ENCODE measurements at regions not wholly inside any gene's neighbourhood (a gene's known extent, or its start where the extent isn't known, plus 50 kb on each side); places are given as distances from the start of the nearest gene placed in this dataset.

GRCh38 chr1:14135070-14135469 lies 435.1 kb downstream of the PRDM2 start:
- DNase-seq: peak in 1 of 3 donors; percentile 31
- H3K36me3 ChIP-seq (ENCODE audit: control insufficient read depth in 4 of 4, insufficient read depth in 4 of 4, low read length in 4 of 4): no peaks in the 10 kb centered on the region
- no peak overlapping the region for H3K27ac ChIP-seq (ENCODE audit: low read depth in 1 of 2, low read length in 1 of 2)
- H3K27me3 ChIP-seq (ENCODE audit: control insufficient read depth in 3 of 3, insufficient read depth in 3 of 3, low read length in 2 of 3): no peaks in the 10 kb centered on the region
- H3K4me1 ChIP-seq (ENCODE audit: control insufficient read depth in 5 of 5, insufficient read depth in 5 of 5, low read length in 5 of 5): peaks cover 0 to 12% (median 1%) of the 10 kb centered on the region in 5 donors
- WGBS, 2 donors: 63 to 76% methylated on average over 2 of the region's 2 CpGs
- no peak for ATAC-seq (ENCODE audit: insufficient read depth, low FRiP score)
- no peak overlapping the region for H3K4me3 ChIP-seq
- TF ChIP-seq CTCF (IDR thresholded peaks at IDR 0.05; ENCODE audit: control extremely low read depth, extremely low read depth): no peak
- H3K9ac ChIP-seq (ENCODE audit: insufficient read depth in 1 of 2, low read length in 2 of 2): no peak overlapping the region
- no peaks in the 10 kb centered on the region for H3K9me3 ChIP-seq (ENCODE audit: control insufficient read depth in 4 of 4, insufficient read depth in 3 of 4, low read length in 3 of 4)

- H3K4me3 ChIP-seq: no peak overlapping the region
- H3K4me1 ChIP-seq (ENCODE audit: control insufficient read depth in 5 of 5, insufficient read depth in 5 of 5, low read length in 5 of 5): peaks cover 0 to 12% (median 5%) of the 10 kb centered on the region in 5 donors
- no peaks in the 10 kb centered on the region for H3K9me3 ChIP-seq (ENCODE audit: control insufficient read depth in 4 of 4, insufficient read depth in 3 of 4, low read length in 3 of 4)
- no peaks in the 10 kb centered on the region for H3K36me3 ChIP-seq (ENCODE audit: control insufficient read depth in 4 of 4, insufficient read depth in 4 of 4, low read length in 4 of 4)
- WGBS, 2 donors: 43 to 70% methylated on average over 6 of the region's 6 CpGs
- TF ChIP-seq CTCF (IDR thresholded peaks at IDR 0.05; ENCODE audit: control extremely low read depth, extremely low read depth): no peak
- H3K27ac ChIP-seq (ENCODE audit: low read depth in 1 of 2, low read length in 1 of 2): no peak overlapping the region
- H3K9ac ChIP-seq (ENCODE audit: insufficient read depth in 1 of 2, low read length in 2 of 2): no peak overlapping the region
- ATAC-seq (ENCODE audit: insufficient read depth, low FRiP score) (no peak), DNase-seq (no peak)
- H3K27me3 ChIP-seq (ENCODE audit: control insufficient read depth in 3 of 3, insufficient read depth in 3 of 3, low read length in 2 of 3): no peaks in the 10 kb centered on the region
Measured at GRCh38 chr1:14136152-14136763, 436.3 kb downstream of the PRDM2 start.

- no peak overlapping the region for H3K27ac ChIP-seq (ENCODE audit: low read depth in 1 of 2, low read length in 1 of 2)
- no peak overlapping the region for H3K4me3 ChIP-seq
- no peaks in the 10 kb centered on the region for H3K9me3 ChIP-seq (ENCODE audit: control insufficient read depth in 4 of 4, insufficient read depth in 3 of 4, low read length in 3 of 4)
- DNase-seq (no peak), ATAC-seq (ENCODE audit: insufficient read depth, low FRiP score) (no peak)
- no peak for TF ChIP-seq CTCF (IDR thresholded peaks at IDR 0.05; ENCODE audit: control extremely low read depth, extremely low read depth)
- H3K27me3 ChIP-seq (ENCODE audit: control insufficient read depth in 3 of 3, insufficient read depth in 3 of 3, low read length in 2 of 3): no peaks in the 10 kb centered on the region
- peaks cover 0 to 17% (median 6%) of the 10 kb centered on the region in 5 donors for H3K4me1 ChIP-seq (ENCODE audit: control insufficient read depth in 5 of 5, insufficient read depth in 5 of 5, low read length in 5 of 5)
- 66 to 67% methylated on average over 5 of the region's 5 CpGs for WGBS, 2 donors
- H3K9ac ChIP-seq (ENCODE audit: insufficient read depth in 1 of 2, low read length in 2 of 2): no peak overlapping the region
- no peaks in the 10 kb centered on the region for H3K36me3 ChIP-seq (ENCODE audit: control insufficient read depth in 4 of 4, insufficient read depth in 4 of 4, low read length in 4 of 4)
Measured at GRCh38 chr1:14136881-14137280, 436.9 kb downstream of the PRDM2 start.
